Memory B cell (primary cell): ENCODE measurements at regions not wholly inside any gene's neighbourhood (a gene's known extent, or its start where the extent isn't known, plus 50 kb on each side); places are given as distances from the start of the nearest gene placed in this dataset.

Experiments used
- ATAC-seq: fragments of 150-1000 bp; cut with Tn5 transposase; 2 replicates; pipeline ENCODE4 v1.10.0; 2021; ENCODE audit warnings: low read depth, mild to moderate bottlenecking, moderate library complexity
- DNase-seq, 2 donors: peaks; one replicate each; pipeline ENCODE4 v3.0.0; 2022; ENCODE audit warnings: low spot score in 2 of 2
- H3K27ac Mint-ChIP-seq: one replicate; pipeline ENCODE4 v1.8.0; 2022; ENCODE audit warnings: mild to moderate bottlenecking, moderate library complexity, mixed read lengths
- H3K27me3 Mint-ChIP-seq: one replicate; pipeline ENCODE4 v1.8.0; 2022; ENCODE audit warnings: mixed read lengths
- H3K36me3 Mint-ChIP-seq: one replicate; pipeline ENCODE4 v1.8.0; 2022; ENCODE audit warnings: mild to moderate bottlenecking, mixed read lengths
- H3K4me1 Mint-ChIP-seq: one replicate; pipeline ENCODE4 v1.8.0; 2022; ENCODE audit warnings: mixed read lengths
- H3K4me3 Mint-ChIP-seq: one replicate; pipeline ENCODE4 v1.8.0; 2022; ENCODE audit warnings: mild to moderate bottlenecking, moderate library complexity, mixed read lengths
- H3K9me3 Mint-ChIP-seq: one replicate; pipeline ENCODE4 v1.8.0; 2022; ENCODE audit warnings: mixed read lengths

DNA sequence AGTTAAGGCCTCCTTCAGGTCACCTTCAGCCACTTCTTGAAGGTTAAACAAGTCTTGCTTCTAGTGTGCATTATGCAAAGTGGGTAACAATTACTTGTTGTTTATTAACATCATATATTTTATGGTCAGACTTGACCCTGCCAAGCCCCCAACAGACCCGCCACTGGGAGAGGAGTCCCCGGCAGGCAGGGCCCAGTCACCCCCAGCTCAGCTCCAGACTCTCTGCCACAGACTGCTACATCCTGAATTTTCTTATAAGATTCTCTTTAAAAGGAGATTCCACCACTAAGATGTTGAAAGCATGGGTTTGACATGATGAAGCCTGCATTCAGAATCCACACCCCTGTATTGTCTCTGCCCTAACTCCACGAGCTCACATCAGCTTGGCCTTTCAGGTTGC, 174.3 kb upstream of the ARL4C start:
- H3K9me3 Mint-ChIP-seq, result no peaks in the 10 kb centered on the region
- ATAC-seq, result no peak

DNA sequence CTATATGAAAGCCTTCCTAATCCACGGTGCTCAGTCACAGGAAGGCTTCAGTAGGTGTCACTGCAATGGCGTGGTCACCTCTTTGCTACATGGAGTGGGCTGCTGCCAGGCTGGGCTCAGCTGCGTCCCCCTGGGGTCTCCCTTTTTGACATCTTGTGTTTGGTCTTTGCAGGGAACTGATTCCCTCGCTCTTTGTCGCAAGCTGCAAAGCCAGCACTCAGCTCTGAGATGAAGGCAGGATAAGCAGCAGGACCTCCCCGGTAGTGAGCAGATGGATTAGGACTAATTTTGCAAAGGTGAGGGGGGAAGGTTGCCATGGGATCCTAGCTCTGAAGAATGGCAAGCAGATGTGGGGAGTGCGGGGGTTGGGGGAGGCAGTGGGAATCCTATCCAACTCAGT, 173.9 kb upstream of the ARL4C start:
- peaks cover 8% of the 10 kb centered on the region for H3K27me3 Mint-ChIP-seq
- H3K27ac Mint-ChIP-seq, result no peak overlapping the region
- DNase-seq (no peak), ATAC-seq (no peak)
- no peak overlapping the region for H3K4me3 Mint-ChIP-seq
- no peaks in the 10 kb centered on the region for H3K9me3 Mint-ChIP-seq
- H3K4me1 Mint-ChIP-seq, result no peaks in the 10 kb centered on the region
- H3K36me3 Mint-ChIP-seq, result no peaks in the 10 kb centered on the region

More for the DNA sequence above, 174.3 kb upstream of the ARL4C start:
- no peaks in the 10 kb centered on the region for H3K36me3 Mint-ChIP-seq
- no peak overlapping the region for H3K4me3 Mint-ChIP-seq
- no peak for DNase-seq
- no peaks in the 10 kb centered on the region for H3K4me1 Mint-ChIP-seq
- peaks cover 8% of the 10 kb centered on the region for H3K27me3 Mint-ChIP-seq
- no peak overlapping the region for H3K27ac Mint-ChIP-seq

DNA sequence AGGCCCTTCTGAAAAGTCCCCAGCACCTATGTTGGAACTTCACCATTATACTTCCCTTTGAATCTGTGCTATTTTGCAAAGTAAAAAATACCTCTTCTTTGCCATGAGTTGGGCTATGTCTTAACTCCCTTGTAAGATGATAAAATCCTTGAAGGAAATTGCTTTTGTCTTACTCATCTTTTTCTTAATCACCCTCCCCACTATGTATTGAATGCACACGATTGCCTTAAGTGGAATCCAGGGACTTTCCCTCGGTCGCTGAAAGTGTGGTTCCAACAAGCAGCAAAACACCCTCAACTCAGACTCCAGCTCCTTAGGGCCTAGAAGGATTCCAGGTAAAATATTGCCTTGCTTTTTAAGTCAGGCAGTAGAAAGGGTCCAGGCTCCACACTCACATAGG, 173.2 kb upstream of the ARL4C start:
- DNase-seq, result no peak

DNA sequence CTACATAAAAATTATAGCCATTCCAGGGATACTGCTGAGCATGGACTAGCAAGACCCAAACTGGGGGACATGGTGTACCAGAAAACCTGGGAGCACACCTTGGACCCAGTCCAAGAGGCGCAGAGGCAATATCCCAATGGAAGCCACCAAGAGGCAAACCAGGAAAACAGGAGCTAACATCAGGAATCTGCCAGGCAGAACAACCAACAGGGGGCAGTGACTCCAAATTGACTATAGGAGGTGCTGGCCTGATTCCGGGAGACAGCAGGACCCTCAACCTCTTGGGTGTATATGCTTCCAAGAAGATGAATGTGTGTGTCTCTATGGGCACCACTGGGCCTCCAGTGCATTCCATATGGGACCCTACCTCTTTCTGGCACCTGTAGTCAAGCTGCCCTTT, 172.7 kb upstream of the ARL4C start:
- peaks cover 3% of the 10 kb centered on the region for H3K36me3 Mint-ChIP-seq
- no peak overlapping the region for H3K4me3 Mint-ChIP-seq
- DNase-seq (no peak), ATAC-seq (no peak)
- peaks cover 3% of the 10 kb centered on the region for H3K9me3 Mint-ChIP-seq
- peaks cover 11% of the 10 kb centered on the region for H3K27me3 Mint-ChIP-seq
- no peaks in the 10 kb centered on the region for H3K4me1 Mint-ChIP-seq
- no peak overlapping the region for H3K27ac Mint-ChIP-seq

More for the DNA sequence above, 173.2 kb upstream of the ARL4C start:
- no peaks in the 10 kb centered on the region for H3K4me1 Mint-ChIP-seq
- H3K36me3 Mint-ChIP-seq, result peaks cover 3% of the 10 kb centered on the region
- peaks cover 3% of the 10 kb centered on the region for H3K9me3 Mint-ChIP-seq
- peaks cover 11% of the 10 kb centered on the region for H3K27me3 Mint-ChIP-seq
- no peak for ATAC-seq
- no peak overlapping the region for H3K4me3 Mint-ChIP-seq
- H3K27ac Mint-ChIP-seq, result no peak overlapping the region

DNA sequence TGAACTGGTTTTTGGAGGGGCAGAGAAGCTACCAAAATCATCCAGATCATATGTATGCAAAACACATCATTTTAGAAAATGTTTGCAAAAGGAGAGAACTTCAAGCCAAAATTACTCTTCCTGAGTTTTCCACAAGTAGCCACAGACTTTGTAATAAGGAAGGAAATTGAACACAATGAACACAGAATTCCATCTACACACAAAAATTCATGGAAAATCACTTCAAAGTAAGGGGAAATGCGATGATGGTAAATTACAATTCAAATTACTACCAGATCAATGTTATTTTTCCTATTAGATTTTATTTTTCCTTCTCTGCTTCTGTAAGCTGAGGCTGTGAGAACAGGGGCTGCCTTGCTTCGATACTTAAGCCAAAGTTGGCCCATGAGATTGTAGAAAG, 172.1 kb upstream of the ARL4C start:
- no peak overlapping the region for H3K27ac Mint-ChIP-seq
- peaks cover 11% of the 10 kb centered on the region for H3K27me3 Mint-ChIP-seq
- peaks cover 7% of the 10 kb centered on the region for H3K9me3 Mint-ChIP-seq
- DNase-seq (no peak), ATAC-seq (no peak)
- H3K4me3 Mint-ChIP-seq, result no peak overlapping the region
- peaks cover 3% of the 10 kb centered on the region for H3K36me3 Mint-ChIP-seq
- H3K4me1 Mint-ChIP-seq, result no peaks in the 10 kb centered on the region

DNA sequence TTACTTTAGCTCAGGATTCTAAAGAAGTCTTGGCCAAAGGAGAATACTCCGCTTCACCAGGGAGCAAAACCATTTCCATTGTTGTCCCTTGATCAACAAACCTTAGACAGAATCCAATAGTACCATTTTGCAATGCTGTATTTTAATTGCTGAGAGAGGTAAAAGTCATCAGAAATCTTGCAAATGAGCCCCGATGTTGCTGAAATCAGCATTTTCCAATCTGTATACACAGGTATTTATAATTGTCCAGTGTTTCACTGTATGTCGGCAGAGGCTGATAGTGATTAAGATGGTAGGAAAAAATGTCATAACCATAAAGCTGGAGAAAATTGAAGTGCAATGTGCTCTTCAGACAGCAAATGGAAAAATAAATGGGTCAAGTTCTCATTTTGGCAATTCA, 170.0 kb upstream of the ARL4C start:
- H3K27me3 Mint-ChIP-seq, result peaks cover 8% of the 10 kb centered on the region
- ATAC-seq, result no peak
- no peak overlapping the region for H3K27ac Mint-ChIP-seq

DNA sequence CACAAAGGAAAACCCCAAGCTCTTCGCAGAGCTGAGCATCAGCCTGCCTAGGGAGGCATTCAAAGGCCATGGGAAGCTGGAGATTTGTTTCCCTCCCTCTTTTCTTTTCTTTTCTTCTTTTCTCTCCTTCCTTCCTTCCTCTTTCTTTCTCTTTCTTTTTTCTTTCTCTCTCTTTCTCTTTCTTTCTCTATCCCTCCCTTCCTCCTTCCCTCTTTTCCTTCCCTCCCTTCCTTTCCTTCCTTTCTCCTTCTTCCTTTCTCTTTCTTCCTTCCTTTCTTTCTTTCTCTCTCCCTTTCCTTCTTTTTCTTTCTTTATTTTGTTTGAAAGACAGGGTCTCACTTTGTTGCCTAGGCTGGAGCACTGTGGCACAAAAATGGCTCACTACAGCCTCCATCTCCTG, 168.4 kb upstream of the ARL4C start:
- Mint-ChIP-seq H3K36me3 (peaks cover 4% of the 10 kb centered on the region), H3K4me3 (no peak overlapping the region), H3K27ac (no peak overlapping the region), H3K27me3 (peaks cover 8% of the 10 kb centered on the region), H3K4me1 (no peaks in the 10 kb centered on the region), H3K9me3 (peaks cover 12% of the 10 kb centered on the region)
- ATAC-seq, result no peak
- no peak for DNase-seq

More for the DNA sequence above, 170.0 kb upstream of the ARL4C start:
- Mint-ChIP-seq H3K36me3 (peaks cover 4% of the 10 kb centered on the region), H3K9me3 (peaks cover 10% of the 10 kb centered on the region), H3K4me1 (no peaks in the 10 kb centered on the region), H3K4me3 (no peak overlapping the region)
- no peak for DNase-seq

DNA sequence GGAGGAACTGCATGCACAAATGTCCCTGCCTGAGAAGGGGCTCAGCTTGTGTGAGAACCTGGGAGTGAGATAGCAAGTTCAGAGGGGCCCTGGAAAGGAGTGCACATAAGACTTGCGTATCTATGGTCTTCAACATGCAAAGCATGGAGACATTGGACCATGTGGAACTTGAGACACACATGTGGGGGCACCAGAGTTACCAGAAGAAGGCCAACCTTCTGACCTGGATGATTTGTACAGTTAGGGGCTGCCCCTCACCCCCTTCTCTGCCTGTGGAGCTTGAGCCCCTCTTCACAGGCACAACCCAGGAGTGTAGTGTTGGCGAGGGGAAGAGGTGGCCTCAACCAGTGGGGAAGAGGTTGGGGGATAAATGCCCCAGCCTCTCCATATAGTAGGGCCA, 165.0 kb upstream of the ARL4C start:
- ATAC-seq (no peak), DNase-seq (no peak)
- H3K4me3 Mint-ChIP-seq, result no peak overlapping the region
- peaks cover 6% of the 10 kb centered on the region for H3K36me3 Mint-ChIP-seq
- no peaks in the 10 kb centered on the region for H3K4me1 Mint-ChIP-seq
- no peak overlapping the region for H3K27ac Mint-ChIP-seq
- peaks cover 7% of the 10 kb centered on the region for H3K27me3 Mint-ChIP-seq
- peaks cover 14% of the 10 kb centered on the region for H3K9me3 Mint-ChIP-seq

DNA sequence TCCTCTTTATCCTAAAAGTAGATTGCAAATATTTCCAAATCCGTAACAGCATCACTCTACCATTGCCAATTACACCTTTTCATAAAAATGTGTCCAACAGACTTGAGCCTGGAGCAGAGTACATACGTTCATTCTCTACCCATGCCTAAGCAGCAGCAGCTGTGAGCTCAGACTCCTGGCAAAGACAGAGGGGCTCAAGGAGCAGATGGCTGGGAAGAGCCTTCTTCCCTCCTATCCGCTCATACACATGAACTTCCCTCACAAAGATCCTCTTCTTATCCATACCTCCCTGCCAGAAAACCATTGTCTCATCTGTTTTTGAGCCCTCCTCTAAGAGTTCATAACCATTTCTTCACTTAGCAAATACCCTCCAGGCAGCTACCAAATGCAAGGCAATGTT, 164.3 kb upstream of the ARL4C start:
- H3K9me3 Mint-ChIP-seq, result peaks cover 14% of the 10 kb centered on the region
- H3K27ac Mint-ChIP-seq, result no peak overlapping the region
- DNase-seq (no peak), ATAC-seq (no peak)
- no peaks in the 10 kb centered on the region for H3K4me1 Mint-ChIP-seq
- peaks cover 6% of the 10 kb centered on the region for H3K36me3 Mint-ChIP-seq
- no peak overlapping the region for H3K4me3 Mint-ChIP-seq
- H3K27me3 Mint-ChIP-seq, result peaks cover 7% of the 10 kb centered on the region

DNA sequence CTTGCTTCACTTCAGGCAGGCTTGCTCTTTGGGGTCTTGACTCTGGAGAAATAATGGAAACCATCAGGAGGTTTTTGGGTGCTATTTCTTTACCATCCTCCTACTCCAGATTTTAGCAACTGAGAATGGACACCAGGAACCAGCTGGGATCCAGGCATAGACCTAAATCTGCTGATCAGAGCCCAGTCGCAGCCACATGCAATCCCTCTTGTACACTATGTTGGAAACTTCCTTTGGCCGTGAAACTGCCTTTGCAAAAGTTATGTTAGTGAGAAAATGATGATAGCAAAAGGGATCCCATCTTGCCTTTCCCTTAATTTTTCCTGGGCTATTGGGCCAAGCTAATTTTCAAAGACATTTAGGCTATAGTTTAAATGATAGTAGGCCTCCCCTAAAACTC, 158.8 kb upstream of the ARL4C start:
- peaks cover 7% of the 10 kb centered on the region for H3K27me3 Mint-ChIP-seq
- DNase-seq (no peak), ATAC-seq (no peak)
- H3K9me3 Mint-ChIP-seq, result peaks cover 2% of the 10 kb centered on the region
- H3K27ac Mint-ChIP-seq, result no peak overlapping the region
- H3K4me3 Mint-ChIP-seq, result no peak overlapping the region
- H3K4me1 Mint-ChIP-seq, result no peaks in the 10 kb centered on the region
- peaks cover 2% of the 10 kb centered on the region for H3K36me3 Mint-ChIP-seq

DNA sequence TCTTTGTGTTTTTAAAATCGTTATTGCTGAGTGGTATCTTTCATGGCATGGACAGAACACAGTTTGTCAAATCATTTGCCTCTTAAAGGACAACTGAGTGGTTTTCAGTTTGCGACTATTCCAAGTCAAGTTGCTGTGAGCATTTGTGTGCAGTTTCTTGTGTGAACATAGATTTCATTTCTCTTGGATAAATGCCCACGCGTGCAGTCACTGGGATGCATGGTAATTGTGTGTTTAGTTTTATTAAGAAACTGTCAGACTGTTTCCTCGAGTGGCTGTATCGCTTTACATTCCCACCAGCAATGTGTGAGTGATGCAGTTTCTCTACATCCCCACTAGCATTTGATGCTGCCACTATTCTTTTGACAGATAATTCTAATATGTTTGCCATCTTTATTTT, 154.0 kb upstream of the ARL4C start:
- ATAC-seq (no peak), DNase-seq (no peak)
- Mint-ChIP-seq H3K4me3 (no peak overlapping the region), H3K27ac (no peak overlapping the region), H3K27me3 (peaks cover 7% of the 10 kb centered on the region), H3K9me3 (no peaks in the 10 kb centered on the region), H3K4me1 (no peaks in the 10 kb centered on the region), H3K36me3 (no peaks in the 10 kb centered on the region)

DNA sequence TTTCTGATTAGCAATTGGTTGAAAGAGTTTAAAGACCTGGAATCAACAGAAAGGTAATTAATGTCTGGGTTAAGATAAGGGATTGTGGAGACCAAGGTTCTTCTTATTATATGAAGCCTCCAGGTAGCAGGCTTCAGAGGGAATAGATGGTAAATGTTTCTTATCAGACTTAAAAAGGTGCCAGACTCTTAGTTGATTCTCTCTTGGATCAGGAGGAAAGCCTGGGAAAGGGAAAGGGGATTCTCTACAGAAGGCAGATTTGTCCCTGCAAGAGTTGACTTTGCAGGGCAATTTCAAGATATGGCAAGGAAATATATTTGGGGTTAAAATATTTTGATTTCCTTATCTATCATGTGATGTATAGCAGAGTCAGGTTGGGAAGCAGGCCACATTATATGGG, 153.1 kb upstream of the ARL4C start:
- no peak overlapping the region for H3K4me3 Mint-ChIP-seq
- peaks cover 7% of the 10 kb centered on the region for H3K27me3 Mint-ChIP-seq
- no peak overlapping the region for H3K27ac Mint-ChIP-seq
- H3K9me3 Mint-ChIP-seq, result no peaks in the 10 kb centered on the region
- H3K4me1 Mint-ChIP-seq, result no peaks in the 10 kb centered on the region
- no peaks in the 10 kb centered on the region for H3K36me3 Mint-ChIP-seq
- ATAC-seq (no peak), DNase-seq (no peak)

DNA sequence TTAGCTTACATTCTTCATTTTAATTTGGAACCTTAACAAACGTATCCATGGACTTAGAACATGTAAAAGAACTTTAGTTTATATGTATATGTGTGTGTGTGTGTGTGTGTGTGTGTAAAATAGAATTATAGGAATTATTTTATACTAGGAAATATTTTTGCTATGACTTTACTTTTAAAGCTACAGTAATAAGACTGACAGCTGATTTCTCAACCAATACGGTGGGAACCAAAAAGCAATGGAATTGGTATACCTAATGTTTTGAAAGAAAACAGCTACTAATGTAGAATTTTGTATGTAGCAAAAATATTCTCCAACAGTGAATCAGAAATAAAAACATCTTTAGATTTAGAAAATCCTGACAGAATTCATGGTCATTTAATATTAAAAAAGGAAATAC, 146.5 kb upstream of the ARL4C start:
- Mint-ChIP-seq H3K4me3 (no peak overlapping the region), H3K4me1 (no peaks in the 10 kb centered on the region), H3K27ac (no peak overlapping the region), H3K36me3 (no peaks in the 10 kb centered on the region), H3K9me3 (peaks cover 10% of the 10 kb centered on the region), H3K27me3 (peaks cover 12% of the 10 kb centered on the region)
- no peak for DNase-seq
- ATAC-seq, result no peak

DNA sequence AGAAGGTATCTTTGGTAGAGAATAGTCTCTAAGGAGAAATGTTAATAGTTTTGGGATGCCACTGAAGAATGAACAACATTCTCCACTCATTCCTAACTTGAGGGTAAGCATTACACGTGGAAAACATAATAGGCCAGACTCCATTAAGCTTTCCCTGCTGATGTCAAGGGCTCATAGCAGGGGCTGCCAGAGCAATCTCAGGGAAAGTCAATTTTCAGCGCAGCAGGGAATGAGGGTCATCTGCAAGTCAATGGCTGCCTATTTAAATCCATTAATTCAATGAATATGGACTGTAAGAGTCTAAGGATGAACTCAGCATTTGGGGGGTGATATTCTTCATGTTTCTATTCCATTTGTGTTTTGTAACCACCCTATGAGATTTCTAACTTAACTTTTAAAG, 144.2 kb upstream of the ARL4C start:
- Mint-ChIP-seq H3K27me3 (peaks cover 12% of the 10 kb centered on the region), H3K27ac (no peak overlapping the region), H3K4me1 (no peaks in the 10 kb centered on the region), H3K36me3 (no peaks in the 10 kb centered on the region), H3K9me3 (peaks cover 15% of the 10 kb centered on the region), H3K4me3 (no peak overlapping the region)
- DNase-seq (no peak), ATAC-seq (no peak)

DNA sequence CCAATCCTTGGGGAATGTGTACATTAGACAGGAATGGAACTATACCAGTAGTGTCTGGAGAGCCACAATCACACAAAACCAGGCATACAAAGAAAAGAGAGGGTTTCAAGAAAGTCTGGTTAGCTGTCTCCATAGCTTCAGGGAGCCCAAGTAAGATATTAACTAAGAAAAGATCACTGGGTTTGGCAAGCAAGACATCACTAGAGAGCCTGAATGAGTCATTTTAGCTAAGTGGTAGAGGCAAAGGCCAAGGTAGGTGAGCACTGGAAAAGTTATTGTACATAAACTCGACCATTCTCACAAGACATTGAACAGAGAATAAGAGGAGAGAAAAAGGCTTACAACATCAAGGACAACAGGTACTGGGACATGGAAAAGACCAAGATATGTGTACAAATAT, 143.8 kb upstream of the ARL4C start:
- Mint-ChIP-seq H3K36me3 (no peaks in the 10 kb centered on the region), H3K27ac (no peak overlapping the region), H3K4me3 (no peak overlapping the region), H3K9me3 (peaks cover 18% of the 10 kb centered on the region), H3K4me1 (no peaks in the 10 kb centered on the region), H3K27me3 (peaks cover 12% of the 10 kb centered on the region)
- ATAC-seq (no peak), DNase-seq (no peak)

DNA sequence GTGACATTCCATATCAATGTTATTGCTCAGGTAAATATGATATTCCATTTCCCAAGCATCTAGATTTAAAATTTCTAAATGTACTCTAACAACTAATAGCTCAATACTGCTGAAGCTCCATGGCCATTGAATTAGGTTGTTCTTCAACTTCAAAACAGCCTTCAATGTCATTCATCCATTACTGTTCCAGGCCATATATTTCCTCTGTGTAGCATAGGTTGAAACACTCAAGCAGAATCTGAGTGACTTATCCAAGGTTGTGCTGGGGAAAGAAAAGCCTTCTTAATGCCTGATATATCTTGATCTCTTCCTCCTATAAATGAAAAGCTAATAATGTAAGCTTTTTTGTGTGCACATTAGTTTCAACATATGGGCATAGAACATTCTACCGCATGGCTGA, 142.1 kb upstream of the ARL4C start:
- ATAC-seq (no peak), DNase-seq (no peak)
- no peaks in the 10 kb centered on the region for H3K4me1 Mint-ChIP-seq
- no peaks in the 10 kb centered on the region for H3K36me3 Mint-ChIP-seq
- peaks cover 12% of the 10 kb centered on the region for H3K27me3 Mint-ChIP-seq
- peaks cover 16% of the 10 kb centered on the region for H3K9me3 Mint-ChIP-seq
- H3K27ac Mint-ChIP-seq, result no peak overlapping the region
- H3K4me3 Mint-ChIP-seq, result no peak overlapping the region
